BLaER1 (cell line): ENCODE measurements at regions not wholly inside any gene's neighbourhood (a gene's known extent, or its start where the extent isn't known, plus 50 kb on each side); places are given as distances from the start of the nearest gene placed in this dataset.
"Not testable (repeated sequence)": the region's sequence is repeated elsewhere in the genome, so short reads cannot be mapped to it uniquely, and the experiment has no call there.

Experiments
- H3K27ac ChIP-seq: shearing (Covaris generic); formaldehyde crosslinking; 2 replicates; pipeline ENCODE4 v1.8.1; 2022
- H3K27me3 ChIP-seq: shearing (Covaris generic); formaldehyde crosslinking; 2 replicates; pipeline ENCODE4 v1.8.1; 2022
- H3K36me3 ChIP-seq: shearing (Covaris generic); formaldehyde crosslinking; 2 replicates; pipeline ENCODE4 v1.8.1; 2022
- H3K4me1 ChIP-seq: shearing (Covaris generic); formaldehyde crosslinking; 2 replicates; pipeline ENCODE4 v1.8.1; 2022
- H3K4me2 ChIP-seq: shearing (Covaris generic); formaldehyde crosslinking; 2 replicates; pipeline ENCODE4 v1.8.1; 2022
- H3K4me3 ChIP-seq: shearing (Covaris generic); formaldehyde crosslinking; 2 replicates; pipeline ENCODE4 v1.8.1; 2022
- H3K9ac ChIP-seq: shearing (Covaris generic); formaldehyde crosslinking; 2 replicates; pipeline ENCODE4 v1.8.1; 2022
- H3K9me3 ChIP-seq: shearing (Covaris generic); formaldehyde crosslinking; 2 replicates; pipeline ENCODE4 v1.8.1; 2022
- H4K20me1 ChIP-seq: shearing (Covaris generic); formaldehyde crosslinking; 2 replicates; pipeline ENCODE4 v1.8.1; 2022
- Cebpa-rat ChIP-seq: shearing (Covaris generic); IDR thresholded peaks from 2 replicates; pipeline ENCODE4 v1.8.1; 2022

DNA sequence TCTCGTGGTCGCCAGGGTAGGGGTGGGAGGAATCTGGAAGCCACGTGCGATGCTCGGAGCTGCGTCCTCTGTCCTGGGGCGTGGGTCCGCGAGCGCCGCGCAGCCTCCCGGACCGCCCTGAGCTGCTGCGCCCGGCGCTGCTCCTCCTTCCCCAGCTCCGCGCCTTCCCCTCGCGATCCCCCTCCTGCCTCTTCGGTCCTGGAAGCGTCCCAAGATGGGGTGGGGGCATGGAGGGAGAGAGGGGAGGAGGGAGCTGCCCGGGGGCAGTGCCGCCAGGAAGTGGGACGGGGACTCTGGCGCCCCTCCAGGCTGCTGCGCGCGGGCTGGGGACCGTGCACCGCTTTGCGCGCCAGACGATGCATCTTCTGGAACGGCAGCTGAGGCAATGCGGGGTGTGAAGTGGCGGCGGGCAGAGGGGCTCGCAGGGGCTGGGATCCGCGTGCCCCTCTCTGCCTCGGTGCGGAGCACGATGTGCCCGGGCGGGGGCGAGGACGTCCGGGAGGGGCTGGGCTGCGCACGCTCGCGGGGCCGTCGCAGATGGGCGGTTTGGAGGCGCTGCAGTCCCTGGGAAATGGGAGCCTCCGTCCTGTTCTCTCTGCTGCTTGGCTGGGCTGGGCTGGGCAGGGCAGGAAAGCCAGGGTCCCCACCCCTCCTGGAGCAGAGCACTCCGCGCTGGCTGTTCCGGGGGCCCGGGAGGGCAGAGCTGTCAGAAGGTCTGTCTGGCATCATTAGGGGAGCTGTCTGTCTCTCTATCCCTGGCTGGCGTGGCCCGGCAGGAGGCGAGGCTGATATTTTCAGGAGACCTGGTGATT is 388.0 kb downstream of the SEC14L1 start:
- H3K4me1 ChIP-seq = peaks cover 25% of the 10 kb centered on the region
- H3K27me3 ChIP-seq = peaks cover 6% of the 10 kb centered on the region; the same call in 1 of the 2 replicates
- TF ChIP-seq Cebpa-rat = no peak
- H3K36me3 ChIP-seq = no peaks in the 10 kb centered on the region
- peaks cover 4% of the 10 kb centered on the region for H3K9me3 ChIP-seq
- peak overlapping the region; percentile 69 for H3K27ac ChIP-seq
- H3K4me2 ChIP-seq = peak overlapping the region; percentile 96
- peak overlapping the region; percentile 77 for H3K9ac ChIP-seq
- no peaks in the 10 kb centered on the region for H4K20me1 ChIP-seq
- peak overlapping the region; percentile 68 for H3K4me3 ChIP-seq

DNA sequence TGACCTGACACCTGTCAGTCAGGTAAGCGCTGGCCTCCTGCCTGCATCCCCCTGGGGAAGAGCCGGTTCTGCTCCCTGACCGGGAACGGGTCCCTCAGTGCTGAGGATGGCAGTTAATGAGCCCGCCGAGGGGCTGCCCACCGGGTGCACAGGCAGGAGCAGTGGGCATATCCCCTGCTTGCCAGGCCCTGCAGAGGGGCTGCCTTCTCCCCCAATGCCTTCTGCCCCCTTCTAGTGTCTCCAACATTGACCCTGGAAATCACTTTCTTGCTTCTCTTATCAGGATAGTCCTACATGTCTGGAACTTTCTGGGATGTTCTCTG is 388.5 kb downstream of the SEC14L1 start:
- Histone ChIP-seq H3K36me3 (no peaks in the 10 kb centered on the region), H3K27me3 (peaks cover 6% of the 10 kb centered on the region; the same call in 1 of the 2 replicates), H3K4me2 (peak overlapping the region; percentile 96), H3K4me3 (peak overlapping the region; percentile 68), H3K9ac (no peak overlapping the region), H4K20me1 (no peaks in the 10 kb centered on the region), H3K9me3 (peaks cover 9% of the 10 kb centered on the region), H3K27ac (no peak overlapping the region), H3K4me1 (peaks cover 25% of the 10 kb centered on the region)
- no peak for TF ChIP-seq Cebpa-rat

DNA sequence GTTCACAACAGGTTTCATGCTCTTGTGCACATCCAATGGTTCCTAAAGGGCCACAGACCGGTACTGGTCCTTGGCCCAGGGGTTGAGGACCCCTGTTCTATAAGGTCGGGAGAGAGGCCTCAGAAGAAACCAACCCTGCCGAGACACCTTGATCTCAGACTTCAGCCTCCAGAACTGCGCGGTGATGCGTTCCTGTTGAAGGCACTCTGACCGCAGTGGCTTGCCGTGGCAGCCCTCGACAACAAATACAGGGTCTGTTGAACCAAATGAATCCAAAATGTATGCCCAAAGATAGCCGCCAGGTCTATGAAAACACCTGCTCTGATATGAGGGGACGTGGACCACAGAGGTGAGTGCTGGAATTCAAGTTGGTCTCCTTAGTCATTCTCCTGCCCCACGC is 389.8 kb downstream of the SEC14L1 start:
- Histone ChIP-seq H3K9ac (no peak overlapping the region), H3K4me1 (peaks cover 29% of the 10 kb centered on the region), H3K4me2 (no peak overlapping the region), H3K27ac (no peak overlapping the region), H4K20me1 (no peaks in the 10 kb centered on the region), H3K9me3 (peaks cover 16% of the 10 kb centered on the region), H3K36me3 (no peaks in the 10 kb centered on the region), H3K4me3 (no peak overlapping the region), H3K27me3 (peaks cover 6% of the 10 kb centered on the region; the same call in 1 of the 2 replicates)
- no peak for TF ChIP-seq Cebpa-rat

DNA sequence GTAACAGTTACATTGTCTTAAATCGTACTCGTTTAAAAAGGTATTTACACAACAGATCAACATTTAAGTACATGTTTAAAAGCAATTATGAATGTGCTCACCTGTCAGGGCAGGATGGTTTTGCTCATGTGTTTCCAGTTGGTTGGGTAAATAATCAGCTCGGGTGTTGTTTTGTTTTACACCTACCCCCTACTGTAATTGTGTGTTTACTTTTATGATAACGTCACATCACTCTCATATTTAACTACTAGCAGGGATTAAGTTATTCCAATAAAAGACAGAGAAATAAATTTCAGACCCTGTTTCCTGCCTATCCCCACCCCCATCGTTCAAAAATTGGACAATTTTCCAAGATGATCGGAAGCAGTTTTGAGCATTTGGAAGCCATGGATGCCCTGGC is 390.2 kb downstream of the SEC14L1 start:
- H3K4me1 ChIP-seq = peaks cover 31% of the 10 kb centered on the region
- H3K27ac ChIP-seq = no peak overlapping the region
- peaks cover 6% of the 10 kb centered on the region; the same call in 1 of the 2 replicates for H3K27me3 ChIP-seq
- H3K4me2 ChIP-seq = no peak overlapping the region
- H3K4me3 ChIP-seq = no peak overlapping the region
- peaks cover 16% of the 10 kb centered on the region for H3K9me3 ChIP-seq
- H3K36me3 ChIP-seq = no peaks in the 10 kb centered on the region
- H3K9ac ChIP-seq = no peak overlapping the region
- H4K20me1 ChIP-seq = no peaks in the 10 kb centered on the region
- no peak for TF ChIP-seq Cebpa-rat

DNA sequence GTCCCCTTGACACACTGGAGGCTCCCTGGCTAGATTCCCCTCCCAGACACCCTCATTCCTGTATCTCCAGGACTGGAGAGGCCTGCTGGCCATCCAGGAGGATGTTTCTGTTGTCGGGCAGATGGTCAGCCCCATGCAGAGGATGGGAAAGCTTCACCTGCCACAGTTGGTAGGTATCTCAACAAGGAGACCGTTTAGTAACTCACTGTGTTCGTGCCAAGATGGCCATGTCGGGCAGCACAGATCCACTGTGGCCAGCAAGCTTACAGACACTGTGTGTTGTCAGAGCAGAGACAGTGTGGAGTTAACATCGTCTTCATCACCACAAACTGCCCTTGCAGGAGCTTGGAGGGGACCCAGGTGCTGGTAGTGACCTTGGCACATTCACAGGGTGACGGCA is 390.9 kb downstream of the SEC14L1 start:
- Histone ChIP-seq H3K27ac (no peak overlapping the region), H3K9me3 (peaks cover 16% of the 10 kb centered on the region), H3K36me3 (no peaks in the 10 kb centered on the region), H4K20me1 (no peaks in the 10 kb centered on the region), H3K9ac (no peak overlapping the region), H3K27me3 (peaks cover 6% of the 10 kb centered on the region; the same call in 1 of the 2 replicates), H3K4me3 (no peak overlapping the region), H3K4me1 (peaks cover 30% of the 10 kb centered on the region), H3K4me2 (no peak overlapping the region)
- TF ChIP-seq Cebpa-rat = no peak

DNA sequence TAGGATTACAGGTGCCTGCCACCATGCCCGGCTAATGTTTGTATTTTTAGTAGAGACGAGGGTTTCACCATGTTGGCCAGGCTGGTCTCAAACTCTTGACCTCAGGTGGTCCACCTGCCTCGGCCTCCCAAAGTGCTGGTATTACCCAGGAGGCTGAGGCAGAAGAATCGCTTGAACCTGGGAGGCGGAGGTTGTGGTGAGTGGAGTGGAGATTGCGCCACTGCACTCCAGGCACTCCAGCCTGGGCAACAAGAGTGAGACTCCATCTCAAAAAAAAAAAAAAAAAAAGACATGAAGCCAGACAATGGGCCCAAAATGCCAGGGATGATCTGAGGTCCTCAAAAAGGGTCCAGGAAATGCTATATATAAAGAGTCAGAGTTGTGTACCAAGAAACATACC is 392.9 kb downstream of the SEC14L1 start:
- Histone ChIP-seq H3K4me1 (peaks cover 13% of the 10 kb centered on the region; the same call in 1 of the 2 replicates), H3K9me3 (peaks cover 16% of the 10 kb centered on the region)
- not testable (repeated sequence) for H3K27ac ChIP-seq, H3K36me3 ChIP-seq, H3K9ac ChIP-seq, H4K20me1 ChIP-seq, H3K4me2 ChIP-seq, H3K27me3 ChIP-seq, H3K4me3 ChIP-seq

DNA sequence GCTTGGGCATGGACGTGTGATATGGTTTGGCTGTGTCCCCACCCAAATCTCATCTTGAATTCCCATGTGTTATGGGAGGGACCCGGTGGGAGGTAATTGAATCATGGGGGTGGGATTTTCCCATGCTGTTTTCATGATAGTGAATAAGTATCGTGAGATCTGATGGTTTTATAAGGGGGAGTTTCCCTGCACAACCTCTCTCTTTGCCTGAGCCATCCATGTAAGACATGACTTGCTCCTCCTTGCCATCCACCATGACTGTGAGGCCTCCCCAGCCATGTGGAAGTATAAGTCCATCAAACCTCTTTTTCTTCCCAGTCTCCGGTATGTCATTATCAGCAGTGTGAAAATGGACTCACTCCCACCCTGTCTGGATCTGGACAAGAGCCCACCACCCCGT is 393.4 kb downstream of the SEC14L1 start:
- no peak for TF ChIP-seq Cebpa-rat

DNA sequence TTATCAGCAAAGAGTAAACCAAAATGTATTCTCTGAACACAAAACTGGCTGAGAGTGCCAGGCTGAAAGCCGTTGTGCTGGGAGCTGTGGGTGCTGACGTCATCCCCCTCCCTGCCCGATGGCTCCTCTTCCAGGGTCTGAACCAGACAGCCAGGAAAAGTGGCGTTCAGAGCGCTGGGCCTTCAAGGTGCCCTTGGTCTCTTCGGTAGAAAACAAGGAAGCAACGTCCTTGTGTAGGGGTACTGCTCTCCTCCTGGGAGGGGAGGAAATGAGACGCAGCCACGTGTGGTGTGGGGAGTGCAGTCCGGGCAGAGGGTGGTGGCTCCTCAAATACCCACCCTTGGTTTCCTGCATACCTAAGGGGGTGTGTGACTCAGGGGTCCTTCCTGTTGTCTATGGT is 394.7 kb downstream of the SEC14L1 start:
- Histone ChIP-seq H3K9ac (no peak overlapping the region), H3K4me2 (no peak overlapping the region), H3K9me3 (peaks cover 16% of the 10 kb centered on the region), H3K27ac (no peak overlapping the region), H3K36me3 (no peaks in the 10 kb centered on the region), H3K4me1 (peaks cover 8% of the 10 kb centered on the region), H3K4me3 (no peak overlapping the region), H3K27me3 (no peaks in the 10 kb centered on the region), H4K20me1 (no peaks in the 10 kb centered on the region)
- no peak for TF ChIP-seq Cebpa-rat

More for the DNA sequence above, 393.4 kb downstream of the SEC14L1 start:
- peaks cover 9% of the 10 kb centered on the region; the same call in 1 of the 2 replicates for H3K4me1 ChIP-seq
- no peak overlapping the region for H3K4me3 ChIP-seq
- peaks cover 16% of the 10 kb centered on the region for H3K9me3 ChIP-seq
- H3K27ac ChIP-seq = no peak overlapping the region
- no peak overlapping the region for H3K4me2 ChIP-seq
- no peaks in the 10 kb centered on the region for H3K36me3 ChIP-seq
- no peaks in the 10 kb centered on the region for H4K20me1 ChIP-seq
- H3K27me3 ChIP-seq = peaks cover 5% of the 10 kb centered on the region; the same call in 1 of the 2 replicates
- H3K9ac ChIP-seq = no peak overlapping the region

DNA sequence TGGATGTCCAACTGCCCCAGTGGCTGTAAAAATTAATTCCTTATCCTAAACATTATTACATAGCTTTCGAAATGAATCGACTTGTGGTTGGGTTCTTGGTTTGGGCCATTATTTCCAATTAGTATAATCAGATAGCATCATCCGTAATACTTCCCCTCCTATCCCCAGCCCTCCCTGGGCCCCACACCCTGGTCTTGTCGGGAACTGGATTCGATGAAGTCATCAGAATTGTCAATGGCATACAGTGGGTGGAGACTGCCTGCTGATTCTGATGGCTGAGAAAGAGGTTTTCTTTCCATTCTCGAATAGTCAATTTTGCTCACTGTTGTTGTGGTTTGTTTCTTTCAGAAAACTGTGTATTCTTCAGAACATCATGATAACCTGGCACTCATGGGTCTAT is 395.1 kb downstream of the SEC14L1 start:
- Histone ChIP-seq H3K27me3 (no peaks in the 10 kb centered on the region), H3K4me3 (no peak overlapping the region)
- no peak for TF ChIP-seq Cebpa-rat

DNA sequence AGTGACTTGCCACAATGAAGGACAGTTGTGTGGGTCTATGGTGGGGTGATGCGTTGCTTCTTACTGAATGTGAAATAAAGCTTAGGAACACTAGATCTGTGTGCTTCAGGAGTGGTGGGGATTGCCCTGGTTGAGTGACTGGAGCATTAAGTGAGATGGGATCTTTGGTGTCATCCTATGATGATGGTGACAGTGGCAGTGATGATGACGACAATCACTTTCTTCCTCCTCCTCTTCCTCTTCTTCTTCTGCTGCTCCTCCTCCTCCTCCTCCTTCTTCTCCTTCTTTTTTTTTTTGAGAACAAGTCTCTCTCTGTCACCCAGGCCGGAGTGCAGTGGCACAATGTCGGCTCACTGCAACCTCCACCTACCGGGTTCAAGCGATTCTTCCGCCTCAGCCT is 396.8 kb downstream of the SEC14L1 start:
- H3K27ac ChIP-seq = no peak overlapping the region
- no peak overlapping the region for H3K9ac ChIP-seq
- H4K20me1 ChIP-seq = no peaks in the 10 kb centered on the region
- TF ChIP-seq Cebpa-rat = no peak
- H3K36me3 ChIP-seq = no peaks in the 10 kb centered on the region
- H3K4me3 ChIP-seq = no peak overlapping the region
- peaks cover 16% of the 10 kb centered on the region for H3K9me3 ChIP-seq
- H3K4me2 ChIP-seq = no peak overlapping the region
- H3K27me3 ChIP-seq = no peaks in the 10 kb centered on the region
- H3K4me1 ChIP-seq = peaks cover 30% of the 10 kb centered on the region

More for the DNA sequence above, 395.1 kb downstream of the SEC14L1 start:
- no peak overlapping the region for H3K9ac ChIP-seq
- no peak overlapping the region for H3K27ac ChIP-seq
- no peaks in the 10 kb centered on the region for H3K36me3 ChIP-seq
- H3K4me1 ChIP-seq = peaks cover 13% of the 10 kb centered on the region
- peaks cover 16% of the 10 kb centered on the region for H3K9me3 ChIP-seq
- H3K4me2 ChIP-seq = no peak overlapping the region
- no peaks in the 10 kb centered on the region for H4K20me1 ChIP-seq
